HUES48 (cell line): ENCODE measurements at regions not wholly inside any gene's neighbourhood (a gene's known extent, or its start where the extent isn't known, plus 50 kb on each side); places are given as distances from the start of the nearest gene placed in this dataset.
"Not testable (repeated sequence)": the region's sequence is repeated elsewhere in the genome, so short reads cannot be mapped to it uniquely, and the experiment has no call there.

Experiments used
- H3K27ac ChIP-seq: one replicate; pipeline ENCODE4 v1.7.0; 2013; ENCODE audit warnings: low read depth, low read length, inconsistent platforms
- H3K27me3 ChIP-seq: 2 replicates; pipeline ENCODE4 v1.6.1; 2013; ENCODE audit warnings: mild to moderate bottlenecking, low read length; ENCODE audit not compliant: control insufficient read depth, insufficient read depth
- H3K36me3 ChIP-seq: 2 replicates; pipeline ENCODE4 v1.6.1; 2013; ENCODE audit warnings: low read length; ENCODE audit not compliant: control insufficient read depth, insufficient read depth
- H3K4me1 ChIP-seq: 2 replicates; pipeline ENCODE4 v1.6.1; 2013; ENCODE audit warnings: mild to moderate bottlenecking, low read length; ENCODE audit not compliant: control insufficient read depth, insufficient read depth
- H3K4me3 ChIP-seq: 2 replicates; pipeline ENCODE4 v1.5.1; 2013; ENCODE audit warnings: mild to moderate bottlenecking, low read depth, low read length
- H3K9ac ChIP-seq: 2 replicates; pipeline ENCODE4 v1.6.1; 2013; ENCODE audit warnings: mild to moderate bottlenecking, low read depth, low read length, moderate library complexity
- H3K9me3 ChIP-seq: 2 replicates; pipeline ENCODE4 v1.6.1; 2013; ENCODE audit warnings: low read length; ENCODE audit not compliant: control insufficient read depth, insufficient read depth

DNA sequence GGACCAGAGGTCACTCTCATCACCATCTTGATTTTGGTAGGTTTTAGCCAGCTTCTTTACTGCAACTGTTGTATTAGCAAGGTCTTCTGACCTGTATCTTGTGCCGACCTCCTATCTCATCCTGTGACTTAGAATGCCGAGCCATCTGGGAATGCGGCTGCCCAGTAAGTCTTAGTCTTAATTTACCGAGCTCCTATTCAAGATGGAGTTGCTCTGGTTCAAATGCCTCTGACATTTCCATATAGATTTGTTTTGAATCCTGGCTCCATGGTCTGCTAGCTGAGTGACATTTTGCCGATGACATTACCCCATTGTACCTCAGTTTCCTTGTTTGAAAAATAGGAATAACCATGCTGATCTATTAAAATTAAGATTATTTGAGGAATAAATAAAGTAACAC lies 193.9 kb upstream of the HMCN1 start:
- Histone ChIP-seq H3K4me1 (peaks cover 24% of the 10 kb centered on the region), H3K27ac (no peak overlapping the region), H3K9me3 (no peaks in the 10 kb centered on the region), H3K27me3 (0 out of 2 replicates have a peak, but pooled peaks cover 11% of the 10 kb centered on the region), H3K9ac (no peak overlapping the region), H3K4me3 (no peak overlapping the region), H3K36me3 (no peaks in the 10 kb centered on the region)

- Histone ChIP-seq H3K9me3 (no peaks in the 10 kb centered on the region), H3K36me3 (no peaks in the 10 kb centered on the region), H3K9ac (no peak overlapping the region), H3K27ac (no peak overlapping the region), H3K27me3 (0 out of 2 replicates have a peak, but pooled peaks cover 11% of the 10 kb centered on the region), H3K4me1 (peaks cover 19% of the 10 kb centered on the region), H3K4me3 (no peak overlapping the region)
Observed at GRCh38 chr1:185539277-185539943, 194.8 kb upstream of the HMCN1 start.

DNA sequence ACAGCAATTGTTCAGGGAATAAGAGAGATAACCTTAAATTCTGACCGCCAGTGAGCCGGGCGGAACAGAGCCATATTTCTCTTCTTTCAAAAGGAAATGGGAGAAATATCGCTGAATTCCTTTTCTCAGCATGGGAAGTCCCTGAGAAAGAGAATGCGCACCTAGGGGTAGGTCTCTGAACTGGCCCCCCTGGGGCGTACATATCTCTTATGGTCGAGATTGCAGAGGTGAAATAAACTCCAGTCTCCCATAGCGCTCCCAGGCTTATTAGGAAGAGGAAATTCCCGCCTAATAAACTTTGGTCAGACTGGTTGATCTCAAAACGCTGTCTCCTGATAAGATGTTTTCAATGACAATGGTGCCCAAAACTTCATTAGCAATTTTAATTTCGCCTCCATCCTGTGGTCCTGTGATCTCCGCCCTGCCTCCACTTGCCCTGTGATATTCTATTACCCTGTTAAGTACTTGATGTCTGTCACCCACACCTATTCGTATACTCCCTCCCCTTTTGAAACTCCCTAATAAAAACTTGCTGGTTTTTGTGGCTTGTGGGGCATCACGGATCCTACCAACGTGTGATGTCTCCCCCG lies 195.8 kb upstream of the HMCN1 start:
- Histone ChIP-seq H3K27ac (peak overlapping the region; percentile 74), H3K4me1 (peaks cover 19% of the 10 kb centered on the region), H3K27me3 (0 out of 2 replicates have a peak, but pooled peaks cover 11% of the 10 kb centered on the region)
- H3K9me3 ChIP-seq, H3K4me3 ChIP-seq, H3K9ac ChIP-seq, H3K36me3 ChIP-seq: not testable (repeated sequence)

GRCh38 chr1:185537596-185537995 lies 196.6 kb upstream of the HMCN1 start:
- Histone ChIP-seq H3K4me1 (peaks cover 23% of the 10 kb centered on the region), H3K9ac (no peak overlapping the region), H3K9me3 (no peaks in the 10 kb centered on the region), H3K27ac (no peak overlapping the region), H3K27me3 (peaks cover 16% of the 10 kb centered on the region; the same call in 1 of the 2 replicates), H3K36me3 (no peaks in the 10 kb centered on the region), H3K4me3 (no peak overlapping the region)

DNA sequence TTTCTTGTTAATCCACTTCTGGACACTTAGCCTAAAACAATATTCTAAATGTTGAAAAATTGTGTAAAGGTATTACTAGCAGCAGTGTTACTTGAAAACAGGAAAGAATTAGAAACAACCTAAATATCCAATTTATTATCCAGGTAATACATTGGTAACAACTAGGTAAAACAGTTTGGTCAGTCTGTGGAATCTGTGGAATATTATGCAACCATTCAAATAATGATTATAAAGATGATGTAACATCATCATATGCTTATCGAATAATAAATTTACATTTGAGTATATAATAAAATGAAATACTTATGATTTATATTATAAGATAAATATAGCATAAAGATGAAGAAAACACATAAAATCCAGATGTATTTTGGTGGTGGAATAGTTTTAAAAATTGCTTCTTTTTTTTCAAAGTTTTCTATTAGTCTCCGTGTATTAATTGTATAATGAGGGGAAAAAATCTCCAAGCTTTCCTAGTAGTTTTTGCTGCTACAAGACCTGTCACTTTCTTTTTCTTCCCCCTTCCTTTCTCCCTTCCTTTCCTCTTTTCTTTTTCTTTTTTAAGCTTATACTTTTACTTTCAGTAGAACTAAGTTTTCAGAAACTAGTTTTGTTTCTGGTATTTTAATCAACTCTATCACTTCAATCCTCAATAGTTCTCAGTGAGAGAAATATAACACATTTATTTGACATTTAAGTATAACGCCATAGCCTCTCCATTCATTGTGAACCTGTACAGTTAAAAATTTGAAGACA lies 197.8 kb upstream of the HMCN1 start:
- no peak overlapping the region for H3K4me3 ChIP-seq
- no peaks in the 10 kb centered on the region for H3K36me3 ChIP-seq
- peaks cover 28% of the 10 kb centered on the region for H3K4me1 ChIP-seq
- H3K9me3 ChIP-seq = no peaks in the 10 kb centered on the region
- H3K9ac ChIP-seq = no peak overlapping the region
- no peak overlapping the region for H3K27ac ChIP-seq
- peaks cover 17% of the 10 kb centered on the region for H3K27me3 ChIP-seq

DNA sequence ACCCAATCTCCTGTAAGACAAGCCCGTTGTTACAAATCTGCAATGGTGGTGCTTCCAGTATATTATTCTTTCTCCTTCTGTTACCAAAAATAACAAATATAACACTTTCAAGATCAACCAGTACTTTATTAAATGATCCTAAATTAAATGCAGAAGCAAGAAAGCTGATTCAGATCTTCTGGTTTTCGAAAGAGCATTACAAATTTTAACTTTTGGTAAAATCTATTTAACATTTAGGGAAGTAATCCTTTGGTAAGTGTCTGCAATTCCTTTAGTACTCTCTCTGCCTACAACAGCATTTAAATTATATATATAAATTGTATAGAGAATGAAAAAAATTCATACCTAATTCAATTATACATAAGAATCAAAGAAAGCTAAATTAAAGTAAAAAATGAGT lies 198.6 kb upstream of the HMCN1 start:
- Histone ChIP-seq H3K4me3 (no peak overlapping the region), H3K4me1 (peaks cover 27% of the 10 kb centered on the region), H3K9ac (no peak overlapping the region), H3K27ac (no peak overlapping the region), H3K9me3 (no peaks in the 10 kb centered on the region), H3K27me3 (peaks cover 23% of the 10 kb centered on the region), H3K36me3 (no peaks in the 10 kb centered on the region)

- H3K27me3 ChIP-seq = peaks cover 23% of the 10 kb centered on the region
- no peaks in the 10 kb centered on the region for H3K36me3 ChIP-seq
- H3K27ac ChIP-seq = no peak overlapping the region
- H3K9me3 ChIP-seq = no peaks in the 10 kb centered on the region
- H3K9ac ChIP-seq = no peak overlapping the region
- no peak overlapping the region for H3K4me3 ChIP-seq
- peaks cover 27% of the 10 kb centered on the region for H3K4me1 ChIP-seq
Observed at GRCh38 chr1:185534801-185535200, 199.4 kb upstream of the HMCN1 start.

DNA sequence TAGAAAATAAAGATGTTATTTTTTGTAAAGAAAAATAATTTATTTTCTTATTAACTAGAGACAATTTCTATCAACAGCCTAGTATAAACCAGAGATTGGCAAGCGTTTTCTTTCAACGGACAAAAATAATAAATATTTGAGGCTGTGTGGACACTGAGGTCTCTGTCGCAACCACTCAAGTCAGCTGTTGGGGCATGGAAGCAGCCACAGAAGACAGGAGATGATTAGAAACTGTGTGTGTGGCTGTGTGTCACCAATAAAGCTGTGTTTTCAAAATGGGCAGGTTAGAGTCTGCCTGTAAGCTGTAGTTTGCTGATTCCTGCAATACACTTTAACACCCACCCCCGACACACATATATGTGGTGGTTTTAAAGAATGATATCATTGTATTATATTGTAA lies 200.6 kb upstream of the HMCN1 start:
- Histone ChIP-seq H3K4me1 (peaks cover 20% of the 10 kb centered on the region), H3K36me3 (no peaks in the 10 kb centered on the region), H3K9ac (no peak overlapping the region), H3K27me3 (peaks cover 23% of the 10 kb centered on the region), H3K27ac (no peak overlapping the region), H3K4me3 (no peak overlapping the region), H3K9me3 (no peaks in the 10 kb centered on the region)

GRCh38 chr1:185532856-185533255 lies 201.3 kb upstream of the HMCN1 start:
- H3K4me1 ChIP-seq = peaks cover 16% of the 10 kb centered on the region
- H3K4me3 ChIP-seq = no peak overlapping the region

GRCh38 chr1:185531838-185532237 lies 202.4 kb upstream of the HMCN1 start:
- H3K4me1 ChIP-seq = peaks cover 16% of the 10 kb centered on the region
- H3K27me3 ChIP-seq = peaks cover 15% of the 10 kb centered on the region

More at GRCh38 chr1:185532856-185533255, 201.3 kb upstream of the HMCN1 start:
- no peak overlapping the region for H3K27ac ChIP-seq
- peaks cover 23% of the 10 kb centered on the region for H3K27me3 ChIP-seq
- H3K9ac ChIP-seq = no peak overlapping the region
- no peaks in the 10 kb centered on the region for H3K36me3 ChIP-seq
- H3K9me3 ChIP-seq = no peaks in the 10 kb centered on the region

GRCh38 chr1:185530215-185530614 lies 204.0 kb upstream of the HMCN1 start:
- Histone ChIP-seq H3K27ac (no peak overlapping the region), H3K36me3 (no peaks in the 10 kb centered on the region), H3K9me3 (no peaks in the 10 kb centered on the region), H3K4me3 (no peak overlapping the region), H3K4me1 (peaks cover 16% of the 10 kb centered on the region), H3K9ac (no peak overlapping the region), H3K27me3 (peaks cover 13% of the 10 kb centered on the region)

More at GRCh38 chr1:185531838-185532237, 202.4 kb upstream of the HMCN1 start:
- H3K9me3 ChIP-seq = no peaks in the 10 kb centered on the region
- H3K9ac ChIP-seq = no peak overlapping the region
- H3K27ac ChIP-seq = no peak overlapping the region
- no peak overlapping the region for H3K4me3 ChIP-seq
- H3K36me3 ChIP-seq = no peaks in the 10 kb centered on the region
